ENCODE measurements at regions not wholly inside any gene's neighbourhood (a gene's known extent, or its start where the extent isn't known, plus 50 kb on each side); places are given as distances from the start of the nearest gene placed in this dataset.

GRCh38 chr11:128250482-128250881 lies 336.9 kb downstream of the ETS1 start:
- H3K9me3 ChIP-seq (ENCODE audit: control insufficient read depth in 1 of 2, low read length in 2 of 2), result no peaks in the 10 kb centered on the region
- H3K27ac ChIP-seq (ENCODE audit: low read length), result no peak overlapping the region
- H3K36me3 ChIP-seq (ENCODE audit: control insufficient read depth in 1 of 2, insufficient read depth in 2 of 2, low read length in 2 of 2), result no peaks in the 10 kb centered on the region
- no peak overlapping the region for H3K4me3 ChIP-seq (ENCODE audit: low read depth in 1 of 2, low read length in 2 of 2)
- H3K4me1 ChIP-seq (ENCODE audit: control insufficient read depth in 1 of 2, insufficient read depth in 2 of 2, low read length in 2 of 2), result peaks cover 0 to 12% of the 10 kb centered on the region in 2 donors
- no peaks in the 10 kb centered on the region for H3K27me3 ChIP-seq (ENCODE audit: low read depth, low read length)

DNA sequence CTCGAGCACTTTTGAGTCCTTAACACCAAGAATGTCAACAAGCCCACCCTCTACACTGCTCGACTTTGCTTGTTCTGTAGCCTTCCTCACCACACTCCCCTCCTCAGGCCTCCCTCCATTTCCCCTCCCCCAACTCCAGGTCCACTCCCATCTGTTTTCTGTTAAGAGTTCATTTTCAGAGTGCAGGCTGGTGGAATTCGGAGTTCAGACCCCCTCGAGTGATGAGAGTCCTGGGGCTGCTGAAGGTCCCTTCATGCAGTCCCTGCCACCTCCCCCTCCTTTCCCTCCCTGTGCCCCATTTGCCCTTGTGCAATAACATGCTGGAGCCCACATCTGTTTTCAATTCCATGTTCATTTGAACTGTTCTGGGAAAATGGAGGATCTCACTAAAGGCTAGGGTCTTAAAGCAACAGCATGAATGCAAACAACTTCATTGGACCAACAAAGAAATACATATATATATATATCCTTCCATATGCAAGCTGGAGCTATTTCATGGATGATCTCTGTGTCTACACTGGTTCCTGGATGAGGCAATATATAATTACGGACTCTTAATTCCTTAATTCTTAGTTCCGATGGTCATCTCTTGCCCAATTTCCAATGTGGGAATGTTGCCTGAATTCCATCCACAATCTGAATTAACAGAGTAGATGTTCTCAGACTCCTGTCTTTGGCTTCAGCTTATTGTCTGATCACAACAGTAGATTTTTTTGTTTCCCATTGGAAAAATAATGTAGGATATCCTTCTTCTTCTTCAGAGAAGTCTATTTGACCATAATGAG lies 340.4 kb downstream of the ETS1 start:
- no peaks in the 10 kb centered on the region for H3K9me3 ChIP-seq (ENCODE audit: control insufficient read depth in 1 of 2, low read length in 2 of 2)
- H3K36me3 ChIP-seq (ENCODE audit: control insufficient read depth in 1 of 2, insufficient read depth in 2 of 2, low read length in 2 of 2), result no peaks in the 10 kb centered on the region
- H3K27me3 ChIP-seq (ENCODE audit: low read depth, low read length), result no peaks in the 10 kb centered on the region
- H3K27ac ChIP-seq (ENCODE audit: low read length), result no peak overlapping the region
- H3K4me3 ChIP-seq (ENCODE audit: low read depth in 1 of 2, low read length in 2 of 2), result no peak overlapping the region
- peaks cover 0 to 12% of the 10 kb centered on the region in 2 donors for H3K4me1 ChIP-seq (ENCODE audit: control insufficient read depth in 1 of 2, insufficient read depth in 2 of 2, low read length in 2 of 2)

DNA sequence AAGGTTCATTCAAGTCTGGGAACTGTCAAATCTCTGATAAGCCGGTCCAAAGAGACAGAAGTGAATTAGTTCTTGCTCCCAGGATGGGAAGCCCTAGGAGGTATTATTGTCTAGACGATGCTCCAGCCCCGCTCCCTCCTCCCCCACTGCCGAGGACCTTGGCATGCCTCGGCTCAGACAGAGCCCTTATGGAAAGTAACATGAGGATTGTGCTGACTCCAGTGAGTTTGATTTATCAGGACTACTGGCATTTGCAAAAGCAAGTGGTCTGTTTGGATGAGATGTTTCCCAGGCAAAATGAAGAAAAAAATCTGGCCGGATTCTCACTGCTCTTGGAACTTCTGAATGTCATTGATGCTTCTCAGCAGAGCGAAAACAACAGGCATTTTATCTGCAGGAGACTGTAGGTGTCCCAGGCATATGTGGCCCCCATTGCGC lies 341.0 kb downstream of the ETS1 start:
- Histone ChIP-seq H3K27ac (ENCODE audit: low read length) (no peak overlapping the region), H3K4me3 (ENCODE audit: low read depth in 1 of 2, low read length in 2 of 2) (no peak overlapping the region), H3K36me3 (ENCODE audit: control insufficient read depth in 1 of 2, insufficient read depth in 2 of 2, low read length in 2 of 2) (no peaks in the 10 kb centered on the region), H3K4me1 (ENCODE audit: control insufficient read depth in 1 of 2, insufficient read depth in 2 of 2, low read length in 2 of 2) (peaks cover 0 to 12% of the 10 kb centered on the region in 2 donors), H3K27me3 (ENCODE audit: low read depth, low read length) (no peaks in the 10 kb centered on the region), H3K9me3 (ENCODE audit: control insufficient read depth in 1 of 2, low read length in 2 of 2) (no peaks in the 10 kb centered on the region)

DNA sequence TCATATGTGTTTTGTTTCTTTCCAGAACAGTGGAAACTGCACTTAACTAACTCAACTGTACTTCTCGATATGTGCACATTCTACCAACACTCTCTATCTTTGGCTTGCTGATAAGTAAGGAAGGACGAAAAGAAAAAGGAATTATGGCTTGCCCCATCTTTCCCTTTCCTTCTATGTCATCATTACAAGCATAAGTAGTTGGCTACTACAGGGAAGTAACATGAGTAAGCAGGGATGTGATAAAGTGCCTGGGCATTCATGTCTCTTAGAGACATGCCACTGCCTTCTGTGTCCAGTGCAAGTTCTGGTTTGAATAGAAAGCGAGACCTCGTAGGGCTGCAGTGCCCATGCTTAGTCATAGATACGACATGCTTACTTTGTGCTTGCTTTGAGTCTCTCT lies 342.5 kb downstream of the ETS1 start:
- Histone ChIP-seq H3K27me3 (ENCODE audit: low read depth, low read length) (no peaks in the 10 kb centered on the region), H3K9me3 (ENCODE audit: control insufficient read depth in 1 of 2, low read length in 2 of 2) (no peaks in the 10 kb centered on the region), H3K36me3 (ENCODE audit: control insufficient read depth in 1 of 2, insufficient read depth in 2 of 2, low read length in 2 of 2) (no peaks in the 10 kb centered on the region), H3K4me3 (ENCODE audit: low read depth in 1 of 2, low read length in 2 of 2) (no peak overlapping the region), H3K4me1 (ENCODE audit: control insufficient read depth in 1 of 2, insufficient read depth in 2 of 2, low read length in 2 of 2) (peaks cover 0 to 12% of the 10 kb centered on the region in 2 donors), H3K27ac (ENCODE audit: low read length) (no peak overlapping the region)

DNA sequence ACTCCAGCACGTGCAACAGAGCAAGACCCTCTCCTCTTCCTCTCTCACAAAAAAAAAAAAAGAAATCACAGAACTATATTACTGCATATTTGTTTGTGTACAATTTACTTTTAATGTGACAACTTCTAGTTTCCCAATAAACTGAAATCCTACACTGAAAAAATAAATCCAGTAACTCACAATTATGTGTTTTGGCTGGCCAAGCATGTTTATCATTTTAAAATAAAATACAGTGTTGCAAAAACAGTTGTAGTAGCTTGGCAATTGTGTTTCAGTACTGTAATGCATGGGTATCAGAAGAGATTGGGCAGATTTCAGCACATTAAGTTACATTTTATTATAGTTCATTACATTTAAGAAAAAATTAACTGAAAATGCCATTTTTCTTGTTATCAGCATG lies 344.9 kb downstream of the ETS1 start:
- no peak overlapping the region for H3K4me3 ChIP-seq (ENCODE audit: low read depth in 1 of 2, low read length in 2 of 2)
- no peaks in the 10 kb centered on the region for H3K36me3 ChIP-seq (ENCODE audit: control insufficient read depth in 1 of 2, insufficient read depth in 2 of 2, low read length in 2 of 2)
- H3K4me1 ChIP-seq (ENCODE audit: control insufficient read depth in 1 of 2, insufficient read depth in 2 of 2, low read length in 2 of 2), result peaks cover 0 to 12% of the 10 kb centered on the region in 2 donors
- no peaks in the 10 kb centered on the region for H3K9me3 ChIP-seq (ENCODE audit: control insufficient read depth in 1 of 2, low read length in 2 of 2)
- H3K27me3 ChIP-seq (ENCODE audit: low read depth, low read length), result no peaks in the 10 kb centered on the region
- no peak overlapping the region for H3K27ac ChIP-seq (ENCODE audit: low read length)

DNA sequence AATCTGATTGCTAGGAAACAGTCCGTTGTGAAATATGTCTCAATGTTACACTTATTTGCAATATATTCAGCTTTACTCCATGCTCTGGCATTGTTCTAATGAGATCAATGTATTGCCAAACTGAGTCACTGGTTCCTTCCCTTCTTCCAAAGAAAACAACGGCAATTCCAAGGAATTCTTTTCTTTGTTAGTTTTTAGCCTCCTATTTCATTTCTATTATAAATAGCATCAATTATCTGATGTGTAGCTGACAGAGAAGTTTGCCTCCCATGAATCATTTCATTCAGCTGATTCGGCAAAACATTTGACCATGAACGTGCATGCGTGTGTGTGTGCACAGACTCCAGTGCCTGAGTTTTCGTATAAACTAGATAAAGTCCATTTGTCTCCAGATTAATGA lies 346.8 kb downstream of the ETS1 start:
- Histone ChIP-seq H3K4me1 (ENCODE audit: control insufficient read depth in 1 of 2, insufficient read depth in 2 of 2, low read length in 2 of 2) (peaks cover 0 to 14% of the 10 kb centered on the region in 2 donors), H3K4me3 (ENCODE audit: low read depth in 1 of 2, low read length in 2 of 2) (no peak overlapping the region), H3K9me3 (ENCODE audit: control insufficient read depth in 1 of 2, low read length in 2 of 2) (no peaks in the 10 kb centered on the region), H3K36me3 (ENCODE audit: control insufficient read depth in 1 of 2, insufficient read depth in 2 of 2, low read length in 2 of 2) (no peaks in the 10 kb centered on the region), H3K27me3 (ENCODE audit: low read depth, low read length) (no peaks in the 10 kb centered on the region), H3K27ac (ENCODE audit: low read length) (no peak overlapping the region)

- peaks cover 0 to 22% of the 10 kb centered on the region in 2 donors for H3K4me1 ChIP-seq (ENCODE audit: control insufficient read depth in 1 of 2, insufficient read depth in 2 of 2, low read length in 2 of 2)
- no peaks in the 10 kb centered on the region for H3K36me3 ChIP-seq (ENCODE audit: control insufficient read depth in 1 of 2, insufficient read depth in 2 of 2, low read length in 2 of 2)
- H3K4me3 ChIP-seq (ENCODE audit: low read depth in 1 of 2, low read length in 2 of 2), result no peak overlapping the region
- no peaks in the 10 kb centered on the region for H3K9me3 ChIP-seq (ENCODE audit: control insufficient read depth in 1 of 2, low read length in 2 of 2)
- no peaks in the 10 kb centered on the region for H3K27me3 ChIP-seq (ENCODE audit: low read depth, low read length)
- no peak overlapping the region for H3K27ac ChIP-seq (ENCODE audit: low read length)
Measured at GRCh38 chr11:128239306-128239705, 348.1 kb downstream of the ETS1 start.

DNA sequence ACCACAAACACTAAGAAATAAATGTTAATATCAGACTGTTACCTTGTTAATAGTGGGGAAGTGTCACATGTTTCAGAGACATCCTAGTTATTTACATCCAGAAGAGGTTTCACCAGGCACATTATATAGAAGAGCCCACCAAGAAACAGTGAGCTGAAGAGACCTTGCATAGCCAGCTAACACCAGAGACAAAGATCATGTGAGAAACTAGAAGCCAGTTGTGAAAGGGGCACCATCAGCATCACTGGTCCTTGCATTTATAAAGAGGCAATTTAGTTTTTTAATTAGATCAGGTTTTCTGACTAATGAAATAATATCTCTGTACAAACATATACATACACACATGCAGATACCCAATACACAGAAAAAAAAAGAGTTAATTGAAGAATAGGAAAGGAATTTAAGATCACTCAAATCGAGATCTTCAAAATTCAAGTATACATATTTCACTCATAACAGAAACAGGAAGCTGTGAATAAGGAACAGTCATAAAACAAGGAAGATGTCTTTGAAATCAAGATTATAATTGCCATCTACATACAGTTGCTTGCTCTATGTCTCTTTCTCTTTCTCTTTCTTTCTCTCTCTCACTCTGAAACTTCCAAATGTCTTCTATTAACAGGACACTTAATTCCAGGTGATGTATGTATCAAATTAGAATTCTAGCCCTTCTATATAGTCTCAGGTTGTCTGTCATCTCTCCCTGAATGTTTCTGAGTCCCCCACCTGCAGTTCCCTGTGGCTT lies 348.7 kb downstream of the ETS1 start:
- Histone ChIP-seq H3K4me1 (ENCODE audit: control insufficient read depth in 1 of 2, insufficient read depth in 2 of 2, low read length in 2 of 2) (peaks cover 0 to 22% of the 10 kb centered on the region in 2 donors), H3K27me3 (ENCODE audit: low read depth, low read length) (no peaks in the 10 kb centered on the region), H3K36me3 (ENCODE audit: control insufficient read depth in 1 of 2, insufficient read depth in 2 of 2, low read length in 2 of 2) (no peaks in the 10 kb centered on the region), H3K4me3 (ENCODE audit: low read depth in 1 of 2, low read length in 2 of 2) (no peak overlapping the region), H3K27ac (ENCODE audit: low read length) (no peak overlapping the region), H3K9me3 (ENCODE audit: control insufficient read depth in 1 of 2, low read length in 2 of 2) (no peaks in the 10 kb centered on the region)

DNA sequence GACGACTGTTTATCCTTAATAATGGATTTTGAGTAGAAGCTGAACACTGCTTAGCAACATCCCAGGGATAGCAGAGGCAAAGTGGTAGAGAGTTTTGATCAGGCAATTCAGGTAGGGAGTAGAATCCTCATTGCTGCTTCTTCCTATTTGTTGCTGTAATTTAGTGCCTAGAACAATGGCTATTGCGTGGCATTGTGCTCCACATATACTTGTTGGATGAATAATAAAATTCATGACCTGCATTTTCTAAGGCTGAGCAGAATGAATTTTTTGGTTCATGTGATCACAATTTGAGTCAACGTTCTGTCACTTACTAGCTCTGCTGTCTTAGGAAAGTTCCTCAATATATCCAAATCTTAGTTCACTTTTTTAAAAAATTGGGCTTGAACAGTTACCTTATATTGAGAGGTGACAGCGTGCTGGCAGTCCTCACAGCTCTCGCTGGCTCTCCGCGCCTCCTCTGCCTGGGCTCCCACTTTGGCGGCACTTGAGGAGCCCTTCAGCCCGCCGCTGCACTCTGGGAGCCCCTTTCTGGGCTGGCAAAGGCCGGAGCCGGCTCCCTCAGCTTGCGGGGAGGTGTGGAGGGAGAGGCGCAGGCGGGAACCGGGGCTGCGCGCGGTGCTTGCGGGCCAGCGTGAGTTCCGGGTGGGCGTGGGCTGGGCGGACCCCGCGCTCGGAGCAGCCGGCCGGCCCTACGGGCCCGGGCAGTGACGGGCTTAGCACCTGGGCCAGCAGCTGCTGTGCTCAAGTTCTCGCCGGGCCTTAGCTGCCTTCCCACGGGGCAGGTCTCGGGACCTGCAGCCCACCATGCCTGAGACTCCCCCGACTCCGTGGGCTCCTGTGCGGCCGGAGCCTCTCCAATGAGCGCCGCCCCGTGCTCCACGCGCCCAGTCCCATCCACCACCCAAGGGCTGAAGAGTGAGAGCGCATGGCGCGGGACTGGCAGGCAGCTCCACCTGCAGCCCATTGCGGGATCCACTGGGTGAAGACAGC lies 350.6 kb downstream of the ETS1 start:
- Histone ChIP-seq H3K9me3 (ENCODE audit: control insufficient read depth in 1 of 2, low read length in 2 of 2) (no peaks in the 10 kb centered on the region), H3K27ac (ENCODE audit: low read length) (no peak overlapping the region), H3K36me3 (ENCODE audit: control insufficient read depth in 1 of 2, insufficient read depth in 2 of 2, low read length in 2 of 2) (no peaks in the 10 kb centered on the region), H3K27me3 (ENCODE audit: low read depth, low read length) (no peaks in the 10 kb centered on the region), H3K4me1 (ENCODE audit: control insufficient read depth in 1 of 2, insufficient read depth in 2 of 2, low read length in 2 of 2) (peaks cover 0 to 22% of the 10 kb centered on the region in 2 donors), H3K4me3 (ENCODE audit: low read depth in 1 of 2, low read length in 2 of 2) (no peak overlapping the region)

GRCh38 chr11:128235958-128236357 lies 351.4 kb downstream of the ETS1 start:
- peaks cover 0 to 22% of the 10 kb centered on the region in 2 donors for H3K4me1 ChIP-seq (ENCODE audit: control insufficient read depth in 1 of 2, insufficient read depth in 2 of 2, low read length in 2 of 2)
- no peaks in the 10 kb centered on the region for H3K9me3 ChIP-seq (ENCODE audit: control insufficient read depth in 1 of 2, low read length in 2 of 2)
- H3K27me3 ChIP-seq (ENCODE audit: low read depth, low read length), result no peaks in the 10 kb centered on the region
- H3K36me3 ChIP-seq (ENCODE audit: control insufficient read depth in 1 of 2, insufficient read depth in 2 of 2, low read length in 2 of 2), result no peaks in the 10 kb centered on the region
- H3K27ac ChIP-seq (ENCODE audit: low read length), result no peak overlapping the region
- H3K4me3 ChIP-seq (ENCODE audit: low read depth in 1 of 2, low read length in 2 of 2), result no peak overlapping the region

DNA sequence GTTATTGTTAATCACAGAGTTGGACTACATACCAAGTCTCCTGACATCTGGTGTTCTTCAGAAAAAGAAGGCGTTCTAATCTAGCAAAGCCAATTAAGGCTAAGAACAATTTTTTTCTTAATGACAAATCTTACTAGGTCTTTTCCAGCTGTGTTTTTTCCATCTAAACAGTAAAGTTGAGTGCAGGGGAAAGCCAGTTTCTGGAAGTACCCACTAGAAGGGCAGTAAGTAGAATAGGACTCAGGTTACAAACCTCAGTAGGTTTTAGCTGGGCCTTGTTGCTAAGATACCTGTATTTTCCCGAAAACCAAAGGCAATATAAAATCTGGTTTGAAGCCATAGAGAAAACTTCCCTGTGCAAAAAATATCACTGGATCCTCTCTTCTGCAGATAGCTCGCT lies 351.9 kb downstream of the ETS1 start:
- H3K27me3 ChIP-seq (ENCODE audit: low read depth, low read length), result no peaks in the 10 kb centered on the region
- no peak overlapping the region for H3K4me3 ChIP-seq (ENCODE audit: low read depth in 1 of 2, low read length in 2 of 2)
- H3K9me3 ChIP-seq (ENCODE audit: control insufficient read depth in 1 of 2, low read length in 2 of 2), result no peaks in the 10 kb centered on the region
- peaks cover 0 to 22% of the 10 kb centered on the region in 2 donors for H3K4me1 ChIP-seq (ENCODE audit: control insufficient read depth in 1 of 2, insufficient read depth in 2 of 2, low read length in 2 of 2)
- no peak overlapping the region for H3K27ac ChIP-seq (ENCODE audit: low read length)
- no peaks in the 10 kb centered on the region for H3K36me3 ChIP-seq (ENCODE audit: control insufficient read depth in 1 of 2, insufficient read depth in 2 of 2, low read length in 2 of 2)
